Osteocyte (in vitro differentiated cells): ENCODE measurements at regions not wholly inside any gene's neighbourhood (a gene's known extent, or its start where the extent isn't known, plus 50 kb on each side); places are given as distances from the start of the nearest gene placed in this dataset.

ENCODE experiments used
- DNase-seq: peaks from one replicate; pipeline ENCODE4 v3.0.0; 2021; ENCODE audit warnings: mixed read lengths; ENCODE audit not compliant: unreplicated experiment; ENCODE audit errors: extremely low spot score
- H3K27ac Mint-ChIP-seq: one replicate; pipeline ENCODE4 v1.8.0; 2021; ENCODE audit warnings: mild to moderate bottlenecking, mixed read lengths; ENCODE audit not compliant: unreplicated experiment
- H3K27me3 Mint-ChIP-seq: one replicate; pipeline ENCODE4 v1.8.0; 2021; ENCODE audit warnings: mixed read lengths; ENCODE audit not compliant: unreplicated experiment
- H3K36me3 Mint-ChIP-seq: one replicate; pipeline ENCODE4 v1.8.0; 2021; ENCODE audit warnings: mixed read lengths; ENCODE audit not compliant: unreplicated experiment
- H3K4me1 Mint-ChIP-seq: one replicate; pipeline ENCODE4 v1.8.0; 2021; ENCODE audit warnings: mixed read lengths; ENCODE audit not compliant: unreplicated experiment
- H3K4me3 Mint-ChIP-seq: one replicate; pipeline ENCODE4 v1.8.0; 2021; ENCODE audit warnings: mild to moderate bottlenecking, moderate library complexity, mixed read lengths; ENCODE audit not compliant: unreplicated experiment
- H3K9me3 Mint-ChIP-seq: one replicate; pipeline ENCODE4 v1.8.0; 2021; ENCODE audit warnings: mixed read lengths; ENCODE audit not compliant: unreplicated experiment
- TF ChIP-seq, protein P1 (sequence below): fragments of 200-600 bp; sonication (generic); IDR thresholded peaks from 2 replicates; pipeline ENCODE4 v1.5.0; 2021; ENCODE audit warnings: antibody characterized with exemption, mild to moderate bottlenecking, moderate library complexity

DNA sequence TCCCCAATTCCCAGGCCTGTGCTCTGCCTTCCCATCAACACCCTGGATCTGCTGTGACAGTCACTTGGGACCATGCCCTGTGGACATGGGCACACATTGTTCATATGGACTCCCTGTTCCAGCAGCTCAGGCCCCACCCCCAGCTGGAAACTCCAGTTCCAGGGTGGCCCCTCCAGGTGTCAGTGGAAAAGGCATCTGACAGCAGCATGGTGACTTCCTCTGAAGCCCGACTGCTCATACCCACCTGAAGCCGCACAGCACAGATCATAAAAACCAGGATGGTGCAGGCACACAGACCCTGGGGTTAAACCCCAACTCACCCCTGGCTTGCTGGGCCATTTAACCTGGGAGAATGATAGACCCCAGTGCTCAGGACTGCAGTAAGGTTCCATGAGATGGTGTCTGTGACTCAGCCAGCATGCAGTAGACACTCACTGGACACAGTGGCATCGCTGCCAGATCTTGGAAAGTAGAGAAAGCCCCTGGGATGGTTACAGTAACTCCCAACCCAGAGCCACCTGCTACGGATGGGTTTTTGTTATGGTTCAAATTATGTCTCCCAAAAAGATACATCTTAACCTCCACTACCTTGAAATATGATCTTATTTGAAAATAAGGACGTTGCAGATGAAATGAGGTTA is 72.6 kb upstream of the NANOS1 start:
- H3K27me3 Mint-ChIP-seq, result peaks cover 22% of the 10 kb centered on the region
- H3K27ac Mint-ChIP-seq, result no peak overlapping the region
- peak; percentile 48 for DNase-seq
- H3K36me3 Mint-ChIP-seq, result no peaks in the 10 kb centered on the region
- TF ChIP-seq, protein P1, sequence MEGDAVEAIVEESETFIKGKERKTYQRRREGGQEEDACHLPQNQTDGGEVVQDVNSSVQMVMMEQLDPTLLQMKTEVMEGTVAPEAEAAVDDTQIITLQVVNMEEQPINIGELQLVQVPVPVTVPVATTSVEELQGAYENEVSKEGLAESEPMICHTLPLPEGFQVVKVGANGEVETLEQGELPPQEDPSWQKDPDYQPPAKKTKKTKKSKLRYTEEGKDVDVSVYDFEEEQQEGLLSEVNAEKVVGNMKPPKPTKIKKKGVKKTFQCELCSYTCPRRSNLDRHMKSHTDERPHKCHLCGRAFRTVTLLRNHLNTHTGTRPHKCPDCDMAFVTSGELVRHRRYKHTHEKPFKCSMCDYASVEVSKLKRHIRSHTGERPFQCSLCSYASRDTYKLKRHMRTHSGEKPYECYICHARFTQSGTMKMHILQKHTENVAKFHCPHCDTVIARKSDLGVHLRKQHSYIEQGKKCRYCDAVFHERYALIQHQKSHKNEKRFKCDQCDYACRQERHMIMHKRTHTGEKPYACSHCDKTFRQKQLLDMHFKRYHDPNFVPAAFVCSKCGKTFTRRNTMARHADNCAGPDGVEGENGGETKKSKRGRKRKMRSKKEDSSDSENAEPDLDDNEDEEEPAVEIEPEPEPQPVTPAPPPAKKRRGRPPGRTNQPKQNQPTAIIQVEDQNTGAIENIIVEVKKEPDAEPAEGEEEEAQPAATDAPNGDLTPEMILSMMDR, result no peak
- no peak overlapping the region for H3K4me3 Mint-ChIP-seq
- H3K4me1 Mint-ChIP-seq, result peaks cover 18% of the 10 kb centered on the region
- H3K9me3 Mint-ChIP-seq, result no peaks in the 10 kb centered on the region

DNA sequence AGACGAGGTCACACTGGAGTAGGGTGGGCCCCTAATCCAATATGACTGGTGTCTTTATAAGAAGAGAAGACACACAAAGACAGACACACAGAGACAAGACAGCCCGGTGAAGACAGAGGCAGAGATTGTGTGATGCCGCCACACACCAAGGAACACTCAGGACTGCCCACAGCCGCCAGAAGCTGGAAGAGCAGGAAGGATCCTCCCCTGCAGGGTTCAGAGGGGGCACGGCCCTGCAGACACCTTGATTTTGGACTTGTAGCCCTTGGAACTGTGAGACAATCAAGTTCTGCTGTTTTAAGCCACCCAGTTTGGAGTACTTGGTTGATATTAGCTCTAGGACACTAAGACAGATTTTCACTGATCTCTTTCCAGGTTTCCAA is 72.1 kb upstream of the NANOS1 start:
- Mint-ChIP-seq H3K27me3 (peaks cover 22% of the 10 kb centered on the region), H3K9me3 (no peaks in the 10 kb centered on the region), H3K36me3 (no peaks in the 10 kb centered on the region), H3K4me3 (no peak overlapping the region), H3K4me1 (peaks cover 20% of the 10 kb centered on the region), H3K27ac (no peak overlapping the region)
- DNase-seq, result peak; percentile 59
- TF ChIP-seq, protein P1, result no peak

DNA sequence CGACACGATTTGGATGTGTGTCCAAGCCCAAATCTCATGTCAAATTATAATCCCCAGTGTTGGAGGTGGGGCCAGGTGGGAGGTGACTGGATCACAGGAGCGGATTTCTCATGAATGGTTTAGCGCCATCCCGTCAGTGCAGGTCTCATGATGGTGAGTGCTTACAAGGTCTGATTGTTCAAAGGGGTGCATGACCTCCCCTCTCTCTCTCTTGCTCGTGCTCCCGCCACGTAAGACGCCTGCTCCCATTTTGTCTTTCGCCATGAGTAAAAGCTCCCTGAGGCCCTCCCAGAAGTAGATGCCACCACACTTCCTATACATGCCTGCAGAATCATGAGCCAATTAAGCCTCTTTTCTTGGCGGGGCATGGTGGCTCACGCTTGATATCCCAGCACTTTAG is 71.5 kb upstream of the NANOS1 start:
- no peak overlapping the region for H3K27ac Mint-ChIP-seq
- H3K36me3 Mint-ChIP-seq, result no peaks in the 10 kb centered on the region
- peaks cover 20% of the 10 kb centered on the region for H3K4me1 Mint-ChIP-seq
- TF ChIP-seq, protein P1, result no peak
- H3K9me3 Mint-ChIP-seq, result no peaks in the 10 kb centered on the region
- no peak overlapping the region for H3K4me3 Mint-ChIP-seq
- peaks cover 21% of the 10 kb centered on the region for H3K27me3 Mint-ChIP-seq
- peak; percentile 57 for DNase-seq

DNA sequence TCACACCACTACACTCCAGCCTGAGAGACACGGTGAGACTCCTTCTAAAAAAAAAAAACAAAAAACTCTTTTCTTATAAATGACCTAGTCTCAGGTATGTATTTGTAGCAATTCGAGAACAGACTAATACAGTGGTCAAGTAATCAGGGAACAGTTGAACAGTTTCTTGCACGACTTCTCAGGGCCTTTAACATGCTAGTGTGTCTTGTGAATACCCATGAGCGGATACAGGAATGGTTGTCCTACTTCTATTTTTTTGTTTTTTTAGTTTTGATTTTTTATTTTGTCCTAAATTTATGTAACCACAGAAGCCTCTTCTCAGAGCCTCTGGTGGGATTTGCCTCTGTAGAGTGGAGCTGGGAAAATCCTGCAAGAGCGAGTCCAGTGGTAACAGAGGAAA is 71.0 kb upstream of the NANOS1 start:
- H3K27me3 Mint-ChIP-seq, result peaks cover 18% of the 10 kb centered on the region
- TF ChIP-seq, protein P1, result no peak
- DNase-seq, result no peak
- H3K4me1 Mint-ChIP-seq, result peaks cover 20% of the 10 kb centered on the region
- H3K9me3 Mint-ChIP-seq, result no peaks in the 10 kb centered on the region
- H3K4me3 Mint-ChIP-seq, result no peak overlapping the region
- H3K36me3 Mint-ChIP-seq, result no peaks in the 10 kb centered on the region
- no peak overlapping the region for H3K27ac Mint-ChIP-seq

DNA sequence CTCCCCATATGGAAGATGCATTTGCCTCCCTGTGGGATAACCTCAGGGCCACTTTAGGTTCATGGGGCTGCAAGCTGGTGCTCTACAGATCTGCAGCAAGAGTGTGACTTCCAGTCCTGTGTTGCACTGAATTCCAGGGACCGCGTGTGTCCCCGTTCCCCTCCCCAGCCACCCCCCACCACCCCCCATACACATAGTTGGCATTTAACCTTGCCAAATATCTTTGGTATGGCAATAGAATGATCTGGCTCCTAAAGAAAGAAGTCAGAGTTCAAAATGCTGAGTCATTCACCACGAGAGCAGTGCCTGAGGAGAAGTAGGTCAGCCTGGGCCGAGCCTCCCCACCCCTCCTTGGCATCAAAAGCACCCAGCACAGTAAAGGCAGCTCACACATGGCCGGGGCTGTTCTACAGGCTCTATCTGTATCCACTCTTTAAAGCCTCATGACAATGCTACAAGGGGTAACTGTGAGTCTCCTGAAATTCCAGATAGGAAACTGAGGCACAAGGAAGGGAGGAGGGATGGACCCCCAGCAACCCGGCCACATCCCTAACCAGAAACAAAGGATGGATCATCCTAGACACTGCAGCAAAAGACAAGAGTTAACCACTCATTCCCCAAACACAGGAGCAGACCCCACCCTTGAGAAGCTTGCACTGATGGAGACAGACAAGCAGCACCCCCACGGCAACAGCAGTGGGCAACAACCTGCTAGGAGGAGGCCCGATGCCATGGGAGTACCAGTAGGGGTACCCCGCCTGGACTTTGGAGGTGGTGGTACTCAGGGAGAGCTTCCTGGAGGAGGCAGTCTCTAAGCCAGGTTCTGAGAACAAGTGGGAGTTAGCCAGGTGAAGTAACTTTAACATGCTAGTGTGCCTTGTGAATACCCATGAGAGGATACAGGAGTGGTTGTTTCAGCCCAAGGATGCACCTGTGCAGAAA is 70.3 kb upstream of the NANOS1 start:
- no peaks in the 10 kb centered on the region for H3K9me3 Mint-ChIP-seq
- no peak overlapping the region for H3K4me3 Mint-ChIP-seq
- H3K27me3 Mint-ChIP-seq, result peaks cover 12% of the 10 kb centered on the region
- no peaks in the 10 kb centered on the region for H3K36me3 Mint-ChIP-seq
- H3K4me1 Mint-ChIP-seq, result peaks cover 20% of the 10 kb centered on the region
- H3K27ac Mint-ChIP-seq, result peak overlapping the region; percentile 42
- TF ChIP-seq, protein P1, result no peak
- peak; percentile 73 for DNase-seq
